ENCODE measurements at regions not wholly inside any gene's neighbourhood (a gene's known extent, or its start where the extent isn't known, plus 50 kb on each side); places are given as distances from the start of the nearest gene placed in this dataset.

DNA sequence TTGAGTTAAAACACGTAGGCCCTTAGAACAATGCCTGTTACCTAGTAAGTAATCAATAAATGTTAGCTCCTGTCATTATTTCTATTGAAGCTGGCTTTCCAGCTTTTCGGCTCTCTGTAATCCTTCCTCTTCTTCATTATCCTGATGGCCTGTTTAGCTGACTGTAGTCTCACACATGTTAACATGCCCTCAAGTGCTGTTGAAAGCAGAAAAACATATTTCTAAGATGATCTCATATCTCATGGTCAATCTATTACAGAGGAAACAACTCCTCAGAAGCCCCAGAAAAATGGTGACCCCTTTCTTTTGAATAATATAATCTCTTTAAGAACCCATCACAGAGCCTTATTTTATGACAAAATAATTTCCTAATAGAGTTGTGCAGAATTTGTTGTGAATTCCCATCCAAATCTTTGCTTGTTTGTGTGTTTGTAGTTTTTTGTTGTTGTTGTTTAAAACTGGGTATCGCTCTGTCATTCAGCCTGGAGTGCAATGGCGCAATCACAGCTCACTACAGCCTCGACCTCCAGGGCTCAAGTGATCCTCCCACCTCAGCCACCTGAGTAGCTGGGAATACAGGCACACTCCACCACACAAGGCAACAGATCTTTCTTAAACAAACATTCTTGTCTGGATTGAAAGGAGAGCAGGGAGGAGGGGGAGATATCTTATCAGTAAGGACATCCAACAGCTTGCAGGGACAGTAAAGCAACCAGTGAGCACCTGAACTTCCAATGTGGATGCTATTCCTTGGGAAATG lies 242.5 kb upstream of the CAND1 start:
- Mint-ChIP-seq H3K36me3 (no peaks in the 10 kb centered on the region), H3K27ac (no peak overlapping the region), H3K4me1 (peaks cover 10% of the 10 kb centered on the region), H3K9me3 (no peaks in the 10 kb centered on the region), H3K27me3 (ENCODE audit: low read depth) (no peaks in the 10 kb centered on the region; the same call in 1 of the 2 replicates), H3K4me3 (no peak overlapping the region)
- ChIA-PET POLR2A (no interaction called here), CTCF (interaction anchor here (0.8 to 1.8 kb wide), 6 partner anchors 8 to 196 kb away, joined by 3 to 9 read pairs (median 4); no protein-coding TSS in a partner anchor)
- peak; percentile 36; the same call in 1 of the 2 replicates for ATAC-seq
- TF ChIP-seq, protein P1, sequence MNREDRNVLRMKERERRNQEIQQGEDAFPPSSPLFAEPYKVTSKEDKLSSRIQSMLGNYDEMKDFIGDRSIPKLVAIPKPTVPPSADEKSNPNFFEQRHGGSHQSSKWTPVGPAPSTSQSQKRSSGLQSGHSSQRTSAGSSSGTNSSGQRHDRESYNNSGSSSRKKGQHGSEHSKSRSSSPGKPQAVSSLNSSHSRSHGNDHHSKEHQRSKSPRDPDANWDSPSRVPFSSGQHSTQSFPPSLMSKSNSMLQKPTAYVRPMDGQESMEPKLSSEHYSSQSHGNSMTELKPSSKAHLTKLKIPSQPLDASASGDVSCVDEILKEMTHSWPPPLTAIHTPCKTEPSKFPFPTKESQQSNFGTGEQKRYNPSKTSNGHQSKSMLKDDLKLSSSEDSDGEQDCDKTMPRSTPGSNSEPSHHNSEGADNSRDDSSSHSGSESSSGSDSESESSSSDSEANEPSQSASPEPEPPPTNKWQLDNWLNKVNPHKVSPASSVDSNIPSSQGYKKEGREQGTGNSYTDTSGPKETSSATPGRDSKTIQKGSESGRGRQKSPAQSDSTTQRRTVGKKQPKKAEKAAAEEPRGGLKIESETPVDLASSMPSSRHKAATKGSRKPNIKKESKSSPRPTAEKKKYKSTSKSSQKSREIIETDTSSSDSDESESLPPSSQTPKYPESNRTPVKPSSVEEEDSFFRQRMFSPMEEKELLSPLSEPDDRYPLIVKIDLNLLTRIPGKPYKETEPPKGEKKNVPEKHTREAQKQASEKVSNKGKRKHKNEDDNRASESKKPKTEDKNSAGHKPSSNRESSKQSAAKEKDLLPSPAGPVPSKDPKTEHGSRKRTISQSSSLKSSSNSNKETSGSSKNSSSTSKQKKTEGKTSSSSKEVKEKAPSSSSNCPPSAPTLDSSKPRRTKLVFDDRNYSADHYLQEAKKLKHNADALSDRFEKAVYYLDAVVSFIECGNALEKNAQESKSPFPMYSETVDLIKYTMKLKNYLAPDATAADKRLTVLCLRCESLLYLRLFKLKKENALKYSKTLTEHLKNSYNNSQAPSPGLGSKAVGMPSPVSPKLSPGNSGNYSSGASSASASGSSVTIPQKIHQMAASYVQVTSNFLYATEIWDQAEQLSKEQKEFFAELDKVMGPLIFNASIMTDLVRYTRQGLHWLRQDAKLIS (CRISPR knock-in tag; IDR thresholded peaks at IDR 0.05; ENCODE audit: borderline replicate concordance) = no peak
- TF ChIP-seq, protein P2, sequence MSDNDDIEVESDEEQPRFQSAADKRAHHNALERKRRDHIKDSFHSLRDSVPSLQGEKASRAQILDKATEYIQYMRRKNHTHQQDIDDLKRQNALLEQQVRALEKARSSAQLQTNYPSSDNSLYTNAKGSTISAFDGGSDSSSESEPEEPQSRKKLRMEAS (CRISPR knock-in tag; IDR thresholded peaks at IDR 0.05) = no peak
- TF ChIP-seq ETV6 (CRISPR knock-in tag; IDR thresholded peaks at IDR 0.05) (no peak), ESRRA (CRISPR knock-in tag; IDR thresholded peaks at IDR 0.05; ENCODE audit: borderline replicate concordance) (no peak), NFE2L1 (CRISPR knock-in tag; IDR thresholded peaks at IDR 0.05) (no peak), CBFB (CRISPR knock-in tag; IDR thresholded peaks at IDR 0.05; ENCODE audit: low read depth) (no peak), IRF2 (CRISPR knock-in tag; IDR thresholded peaks at IDR 0.05; ENCODE audit: borderline replicate concordance, low read depth) (no peak), NFYB (CRISPR knock-in tag; conservative IDR thresholded peaks at IDR 0.05; ENCODE audit: low read depth) (no peak), MXD4 (CRISPR knock-in tag; IDR thresholded peaks at IDR 0.05; ENCODE audit: borderline replicate concordance) (no peak)
- TF ChIP-seq, protein P3, sequence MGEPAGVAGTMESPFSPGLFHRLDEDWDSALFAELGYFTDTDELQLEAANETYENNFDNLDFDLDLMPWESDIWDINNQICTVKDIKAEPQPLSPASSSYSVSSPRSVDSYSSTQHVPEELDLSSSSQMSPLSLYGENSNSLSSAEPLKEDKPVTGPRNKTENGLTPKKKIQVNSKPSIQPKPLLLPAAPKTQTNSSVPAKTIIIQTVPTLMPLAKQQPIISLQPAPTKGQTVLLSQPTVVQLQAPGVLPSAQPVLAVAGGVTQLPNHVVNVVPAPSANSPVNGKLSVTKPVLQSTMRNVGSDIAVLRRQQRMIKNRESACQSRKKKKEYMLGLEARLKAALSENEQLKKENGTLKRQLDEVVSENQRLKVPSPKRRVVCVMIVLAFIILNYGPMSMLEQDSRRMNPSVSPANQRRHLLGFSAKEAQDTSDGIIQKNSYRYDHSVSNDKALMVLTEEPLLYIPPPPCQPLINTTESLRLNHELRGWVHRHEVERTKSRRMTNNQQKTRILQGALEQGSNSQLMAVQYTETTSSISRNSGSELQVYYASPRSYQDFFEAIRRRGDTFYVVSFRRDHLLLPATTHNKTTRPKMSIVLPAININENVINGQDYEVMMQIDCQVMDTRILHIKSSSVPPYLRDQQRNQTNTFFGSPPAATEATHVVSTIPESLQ (CRISPR knock-in tag; IDR thresholded peaks at IDR 0.05) = no peak
- TF ChIP-seq, protein P4, sequence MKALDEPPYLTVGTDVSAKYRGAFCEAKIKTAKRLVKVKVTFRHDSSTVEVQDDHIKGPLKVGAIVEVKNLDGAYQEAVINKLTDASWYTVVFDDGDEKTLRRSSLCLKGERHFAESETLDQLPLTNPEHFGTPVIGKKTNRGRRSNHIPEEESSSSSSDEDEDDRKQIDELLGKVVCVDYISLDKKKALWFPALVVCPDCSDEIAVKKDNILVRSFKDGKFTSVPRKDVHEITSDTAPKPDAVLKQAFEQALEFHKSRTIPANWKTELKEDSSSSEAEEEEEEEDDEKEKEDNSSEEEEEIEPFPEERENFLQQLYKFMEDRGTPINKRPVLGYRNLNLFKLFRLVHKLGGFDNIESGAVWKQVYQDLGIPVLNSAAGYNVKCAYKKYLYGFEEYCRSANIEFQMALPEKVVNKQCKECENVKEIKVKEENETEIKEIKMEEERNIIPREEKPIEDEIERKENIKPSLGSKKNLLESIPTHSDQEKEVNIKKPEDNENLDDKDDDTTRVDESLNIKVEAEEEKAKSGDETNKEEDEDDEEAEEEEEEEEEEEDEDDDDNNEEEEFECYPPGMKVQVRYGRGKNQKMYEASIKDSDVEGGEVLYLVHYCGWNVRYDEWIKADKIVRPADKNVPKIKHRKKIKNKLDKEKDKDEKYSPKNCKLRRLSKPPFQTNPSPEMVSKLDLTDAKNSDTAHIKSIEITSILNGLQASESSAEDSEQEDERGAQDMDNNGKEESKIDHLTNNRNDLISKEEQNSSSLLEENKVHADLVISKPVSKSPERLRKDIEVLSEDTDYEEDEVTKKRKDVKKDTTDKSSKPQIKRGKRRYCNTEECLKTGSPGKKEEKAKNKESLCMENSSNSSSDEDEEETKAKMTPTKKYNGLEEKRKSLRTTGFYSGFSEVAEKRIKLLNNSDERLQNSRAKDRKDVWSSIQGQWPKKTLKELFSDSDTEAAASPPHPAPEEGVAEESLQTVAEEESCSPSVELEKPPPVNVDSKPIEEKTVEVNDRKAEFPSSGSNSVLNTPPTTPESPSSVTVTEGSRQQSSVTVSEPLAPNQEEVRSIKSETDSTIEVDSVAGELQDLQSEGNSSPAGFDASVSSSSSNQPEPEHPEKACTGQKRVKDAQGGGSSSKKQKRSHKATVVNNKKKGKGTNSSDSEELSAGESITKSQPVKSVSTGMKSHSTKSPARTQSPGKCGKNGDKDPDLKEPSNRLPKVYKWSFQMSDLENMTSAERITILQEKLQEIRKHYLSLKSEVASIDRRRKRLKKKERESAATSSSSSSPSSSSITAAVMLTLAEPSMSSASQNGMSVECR (CRISPR knock-in tag; IDR thresholded peaks at IDR 0.05; ENCODE audit: borderline replicate concordance) = no peak
- TF ChIP-seq, protein P5, sequence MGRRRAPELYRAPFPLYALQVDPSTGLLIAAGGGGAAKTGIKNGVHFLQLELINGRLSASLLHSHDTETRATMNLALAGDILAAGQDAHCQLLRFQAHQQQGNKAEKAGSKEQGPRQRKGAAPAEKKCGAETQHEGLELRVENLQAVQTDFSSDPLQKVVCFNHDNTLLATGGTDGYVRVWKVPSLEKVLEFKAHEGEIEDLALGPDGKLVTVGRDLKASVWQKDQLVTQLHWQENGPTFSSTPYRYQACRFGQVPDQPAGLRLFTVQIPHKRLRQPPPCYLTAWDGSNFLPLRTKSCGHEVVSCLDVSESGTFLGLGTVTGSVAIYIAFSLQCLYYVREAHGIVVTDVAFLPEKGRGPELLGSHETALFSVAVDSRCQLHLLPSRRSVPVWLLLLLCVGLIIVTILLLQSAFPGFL (CRISPR knock-in tag; IDR thresholded peaks at IDR 0.05; ENCODE audit: borderline replicate concordance) = no peak
- TF ChIP-seq, protein P6, sequence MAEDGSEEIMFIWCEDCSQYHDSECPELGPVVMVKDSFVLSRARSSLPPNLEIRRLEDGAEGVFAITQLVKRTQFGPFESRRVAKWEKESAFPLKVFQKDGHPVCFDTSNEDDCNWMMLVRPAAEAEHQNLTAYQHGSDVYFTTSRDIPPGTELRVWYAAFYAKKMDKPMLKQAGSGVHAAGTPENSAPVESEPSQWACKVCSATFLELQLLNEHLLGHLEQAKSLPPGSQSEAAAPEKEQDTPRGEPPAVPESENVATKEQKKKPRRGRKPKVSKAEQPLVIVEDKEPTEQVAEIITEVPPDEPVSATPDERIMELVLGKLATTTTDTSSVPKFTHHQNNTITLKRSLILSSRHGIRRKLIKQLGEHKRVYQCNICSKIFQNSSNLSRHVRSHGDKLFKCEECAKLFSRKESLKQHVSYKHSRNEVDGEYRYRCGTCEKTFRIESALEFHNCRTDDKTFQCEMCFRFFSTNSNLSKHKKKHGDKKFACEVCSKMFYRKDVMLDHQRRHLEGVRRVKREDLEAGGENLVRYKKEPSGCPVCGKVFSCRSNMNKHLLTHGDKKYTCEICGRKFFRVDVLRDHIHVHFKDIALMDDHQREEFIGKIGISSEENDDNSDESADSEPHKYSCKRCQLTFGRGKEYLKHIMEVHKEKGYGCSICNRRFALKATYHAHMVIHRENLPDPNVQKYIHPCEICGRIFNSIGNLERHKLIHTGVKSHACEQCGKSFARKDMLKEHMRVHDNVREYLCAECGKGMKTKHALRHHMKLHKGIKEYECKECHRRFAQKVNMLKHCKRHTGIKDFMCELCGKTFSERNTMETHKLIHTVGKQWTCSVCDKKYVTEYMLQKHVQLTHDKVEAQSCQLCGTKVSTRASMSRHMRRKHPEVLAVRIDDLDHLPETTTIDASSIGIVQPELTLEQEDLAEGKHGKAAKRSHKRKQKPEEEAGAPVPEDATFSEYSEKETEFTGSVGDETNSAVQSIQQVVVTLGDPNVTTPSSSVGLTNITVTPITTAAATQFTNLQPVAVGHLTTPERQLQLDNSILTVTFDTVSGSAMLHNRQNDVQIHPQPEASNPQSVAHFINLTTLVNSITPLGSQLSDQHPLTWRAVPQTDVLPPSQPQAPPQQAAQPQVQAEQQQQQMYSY (CRISPR knock-in tag; IDR thresholded peaks at IDR 0.05) = no peak
- TF ChIP-seq, protein P7, sequence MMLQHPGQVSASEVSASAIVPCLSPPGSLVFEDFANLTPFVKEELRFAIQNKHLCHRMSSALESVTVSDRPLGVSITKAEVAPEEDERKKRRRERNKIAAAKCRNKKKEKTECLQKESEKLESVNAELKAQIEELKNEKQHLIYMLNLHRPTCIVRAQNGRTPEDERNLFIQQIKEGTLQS (CRISPR knock-in tag; conservative IDR thresholded peaks at IDR 0.05) = no peak
- no peak for DNase-seq (ENCODE audit: low spot score)
